Progenitor cell of endocrine pancreas (in vitro differentiated cells): ENCODE measurements at regions not wholly inside any gene's neighbourhood (a gene's known extent, or its start where the extent isn't known, plus 50 kb on each side); places are given as distances from the start of the nearest gene placed in this dataset.

ENCODE experiments used
- DNase-seq: peaks from one replicate; pipeline ENCODE4 v3.0.0; 2021; ENCODE audit warnings: low spot score; ENCODE audit not compliant: unreplicated experiment
- H3K27ac Mint-ChIP-seq: 2 replicates; pipeline ENCODE4 v1.8.0; 2021; ENCODE audit warnings: mild to moderate bottlenecking, moderate library complexity, mixed read lengths
- H3K27me3 Mint-ChIP-seq: 2 replicates; pipeline ENCODE4 v1.8.0; 2021; ENCODE audit warnings: mixed read lengths
- H3K36me3 Mint-ChIP-seq: 2 replicates; pipeline ENCODE4 v1.8.0; 2022; ENCODE audit warnings: mixed read lengths; ENCODE audit not compliant: insufficient read depth
- H3K4me1 Mint-ChIP-seq: 2 replicates; pipeline ENCODE4 v1.8.0; 2021; ENCODE audit warnings: low read depth, mixed read lengths
- H3K4me3 Mint-ChIP-seq: 2 replicates; pipeline ENCODE4 v1.8.0; 2021; ENCODE audit warnings: low read depth, mild to moderate bottlenecking, moderate library complexity, mixed read lengths
- H3K9me3 Mint-ChIP-seq: 2 replicates; pipeline ENCODE4 v1.8.0; 2021; ENCODE audit warnings: low read depth, mixed read lengths
- TF ChIP-seq, protein P1 (sequence below): fragments of 200-600 bp; sonication (generic); IDR thresholded peaks from one replicate; pipeline ENCODE4 v1.5.0; 2021; ENCODE audit warnings: antibody characterized with exemption, mild to moderate bottlenecking; ENCODE audit not compliant: unreplicated experiment

DNA sequence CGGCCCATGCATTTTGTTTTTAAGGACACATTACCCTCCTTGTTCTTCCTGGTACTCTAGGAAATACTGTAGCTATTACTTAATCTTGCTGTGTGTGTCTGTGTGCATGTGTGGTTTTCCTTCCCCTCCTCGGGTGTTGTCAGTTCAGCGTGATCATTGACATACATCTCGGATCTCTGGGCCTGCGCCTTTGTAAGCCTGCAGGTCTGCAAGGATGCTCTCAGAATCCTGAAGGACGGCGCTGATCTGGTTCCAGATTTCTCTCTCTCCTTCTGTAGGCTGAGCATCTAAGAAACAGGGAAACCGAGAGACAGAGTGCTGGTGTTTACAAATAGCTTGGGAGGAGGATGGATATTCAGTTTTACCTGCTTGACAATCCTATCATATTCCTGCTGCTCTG lies 100.2 kb downstream of the CYRIA start:
- Mint-ChIP-seq H3K9me3 (no peaks in the 10 kb centered on the region), H3K27ac (no peak overlapping the region), H3K36me3 (no peaks in the 10 kb centered on the region), H3K4me3 (no peak overlapping the region), H3K27me3 (no peaks in the 10 kb centered on the region), H3K4me1 (peaks cover 7% of the 10 kb centered on the region)
- no peak for DNase-seq
- TF ChIP-seq, protein P1, sequence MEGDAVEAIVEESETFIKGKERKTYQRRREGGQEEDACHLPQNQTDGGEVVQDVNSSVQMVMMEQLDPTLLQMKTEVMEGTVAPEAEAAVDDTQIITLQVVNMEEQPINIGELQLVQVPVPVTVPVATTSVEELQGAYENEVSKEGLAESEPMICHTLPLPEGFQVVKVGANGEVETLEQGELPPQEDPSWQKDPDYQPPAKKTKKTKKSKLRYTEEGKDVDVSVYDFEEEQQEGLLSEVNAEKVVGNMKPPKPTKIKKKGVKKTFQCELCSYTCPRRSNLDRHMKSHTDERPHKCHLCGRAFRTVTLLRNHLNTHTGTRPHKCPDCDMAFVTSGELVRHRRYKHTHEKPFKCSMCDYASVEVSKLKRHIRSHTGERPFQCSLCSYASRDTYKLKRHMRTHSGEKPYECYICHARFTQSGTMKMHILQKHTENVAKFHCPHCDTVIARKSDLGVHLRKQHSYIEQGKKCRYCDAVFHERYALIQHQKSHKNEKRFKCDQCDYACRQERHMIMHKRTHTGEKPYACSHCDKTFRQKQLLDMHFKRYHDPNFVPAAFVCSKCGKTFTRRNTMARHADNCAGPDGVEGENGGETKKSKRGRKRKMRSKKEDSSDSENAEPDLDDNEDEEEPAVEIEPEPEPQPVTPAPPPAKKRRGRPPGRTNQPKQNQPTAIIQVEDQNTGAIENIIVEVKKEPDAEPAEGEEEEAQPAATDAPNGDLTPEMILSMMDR: no peak

DNA sequence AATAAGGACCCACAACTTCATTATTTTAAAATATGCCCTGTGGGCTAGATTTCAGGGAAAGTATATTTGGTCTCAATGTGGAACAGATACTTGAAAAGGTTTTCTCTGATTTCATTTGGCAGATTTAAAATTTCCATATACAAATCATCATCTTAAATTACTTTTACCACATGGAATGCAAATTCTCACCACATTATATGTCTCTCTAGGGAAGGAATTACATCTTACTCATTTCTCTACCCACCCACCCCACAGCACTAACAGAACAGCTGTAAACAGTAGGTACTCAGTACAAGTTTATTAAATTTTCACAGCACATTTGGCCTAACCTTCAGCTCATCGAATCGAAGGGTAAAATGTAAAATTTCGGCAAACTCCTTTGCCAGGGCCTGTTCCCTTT lies 104.0 kb downstream of the CYRIA start:
- Mint-ChIP-seq H3K36me3 (no peaks in the 10 kb centered on the region), H3K9me3 (no peaks in the 10 kb centered on the region), H3K27me3 (no peaks in the 10 kb centered on the region), H3K4me3 (no peak overlapping the region), H3K27ac (no peak overlapping the region), H3K4me1 (peaks cover 1% of the 10 kb centered on the region)
- DNase-seq: no peak
- TF ChIP-seq, protein P1: no peak

DNA sequence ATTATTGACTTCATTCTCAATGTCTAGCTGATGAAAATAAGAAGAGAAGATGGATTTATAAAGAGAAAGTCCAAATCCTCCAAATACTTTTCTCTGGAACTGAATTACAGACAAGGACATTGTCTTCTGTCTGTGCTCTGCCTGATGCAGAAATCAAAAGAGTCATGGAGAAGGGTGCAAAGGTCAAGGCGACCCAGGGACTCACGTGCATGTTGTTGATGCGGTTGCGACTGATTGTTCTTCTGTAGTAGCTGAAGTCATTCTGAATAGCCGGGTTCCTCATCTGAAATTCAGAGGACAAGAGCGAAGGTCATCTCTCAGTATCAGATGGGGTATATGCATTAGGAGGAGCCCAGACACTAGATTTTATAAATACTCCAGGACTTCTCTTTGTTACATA lies 104.4 kb downstream of the CYRIA start:
- TF ChIP-seq, protein P1: no peak
- H3K36me3 Mint-ChIP-seq: no peaks in the 10 kb centered on the region
- H3K4me1 Mint-ChIP-seq: no peaks in the 10 kb centered on the region
- H3K4me3 Mint-ChIP-seq: no peak overlapping the region
- no peaks in the 10 kb centered on the region for H3K27me3 Mint-ChIP-seq
- H3K27ac Mint-ChIP-seq: no peak overlapping the region
- DNase-seq: no peak
- no peaks in the 10 kb centered on the region for H3K9me3 Mint-ChIP-seq

DNA sequence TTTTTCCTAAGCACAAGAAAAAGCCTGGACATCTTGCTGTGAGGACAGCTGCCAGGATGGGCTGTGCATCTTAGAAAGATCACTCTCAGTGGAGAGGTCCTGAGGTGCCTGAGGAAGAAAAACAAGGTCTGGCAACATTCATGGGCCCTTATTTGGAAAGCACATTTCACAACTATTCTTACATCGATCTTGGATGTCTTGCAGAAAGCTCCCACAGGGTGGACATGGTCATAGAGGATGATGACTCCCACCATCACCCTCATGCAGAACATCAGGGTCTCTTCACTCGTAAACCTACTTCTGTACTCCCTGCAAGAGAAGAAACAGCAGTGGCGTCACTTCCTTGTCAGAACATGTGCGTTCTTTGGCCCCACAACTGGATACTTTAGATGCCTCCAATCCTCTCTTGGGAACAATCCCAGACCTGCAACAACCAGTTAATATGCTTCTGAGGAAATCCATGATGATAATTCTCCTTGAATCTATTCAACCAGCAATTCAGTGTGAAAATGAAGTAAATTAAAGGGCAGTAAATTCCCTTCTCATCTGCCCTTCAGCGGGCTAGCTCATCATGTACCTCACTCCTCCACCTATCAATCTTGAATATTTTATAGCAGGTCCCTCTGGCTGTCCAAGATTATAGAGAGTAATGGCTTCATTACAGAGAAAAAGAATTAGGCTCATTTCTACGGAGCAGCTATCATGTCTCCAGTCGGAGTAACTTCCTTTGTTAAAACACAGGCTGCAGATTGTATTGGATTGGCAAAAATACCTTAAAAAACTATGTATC lies 106.2 kb downstream of the CYRIA start:
- H3K4me1 Mint-ChIP-seq: no peaks in the 10 kb centered on the region
- H3K9me3 Mint-ChIP-seq: no peaks in the 10 kb centered on the region
- no peaks in the 10 kb centered on the region for H3K27me3 Mint-ChIP-seq
- no peak for DNase-seq
- no peaks in the 10 kb centered on the region for H3K36me3 Mint-ChIP-seq
- TF ChIP-seq, protein P1: no peak
- H3K27ac Mint-ChIP-seq: no peak overlapping the region
- no peak overlapping the region for H3K4me3 Mint-ChIP-seq

DNA sequence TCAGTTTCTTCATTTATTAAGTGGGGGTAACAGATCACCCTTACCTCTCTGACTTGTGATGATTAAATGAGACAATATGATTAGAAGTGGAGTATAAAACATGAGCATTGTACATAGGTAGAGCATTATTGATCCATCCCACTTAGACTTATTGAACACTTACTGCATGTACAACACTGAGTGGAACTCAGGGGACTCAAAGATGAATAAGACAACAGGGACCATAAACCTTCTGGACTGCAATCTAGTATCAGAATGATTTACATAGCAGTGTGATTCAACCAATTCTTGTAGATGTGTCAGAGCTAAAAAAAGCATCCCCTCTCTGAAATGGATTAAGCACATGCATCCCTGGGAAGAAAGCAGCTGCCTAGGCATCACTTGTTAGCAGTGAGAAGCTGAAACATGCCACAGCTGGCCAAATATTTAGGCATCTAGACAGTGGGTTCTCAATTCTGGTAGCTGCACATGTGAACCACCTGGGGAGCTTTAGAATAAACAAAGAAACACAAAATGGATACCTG lies 111.5 kb downstream of the CYRIA start:
- Mint-ChIP-seq H3K27ac (no peak overlapping the region), H3K27me3 (no peaks in the 10 kb centered on the region), H3K36me3 (no peaks in the 10 kb centered on the region), H3K9me3 (no peaks in the 10 kb centered on the region), H3K4me1 (no peaks in the 10 kb centered on the region), H3K4me3 (no peak overlapping the region)
- TF ChIP-seq, protein P1: no peak
- no peak for DNase-seq
